MM.1S (cell line): ENCODE measurements at regions not wholly inside any gene's neighbourhood (a gene's known extent, or its start where the extent isn't known, plus 50 kb on each side); places are given as distances from the start of the nearest gene placed in this dataset.

Experiments
- DNase-seq: peaks from one replicate; pipeline ENCODE4 v3.0.0-alpha.2; 2015
- H2AFZ ChIP-seq: fragments of 300-600 bp; sonication (generic); 2 replicates; pipeline ENCODE4 v1.6.0; 2016; ENCODE audit warnings: antibody characterized with exemption, low read length
- H3F3A ChIP-seq: fragments of 300-600 bp; sonication (generic); 2 replicates; pipeline ENCODE4 v1.6.1; 2016; ENCODE audit warnings: mild to moderate bottlenecking, antibody characterized with exemption, low read length, moderate library complexity, mixed read lengths; ENCODE audit not compliant: insufficient read depth
- H3K27ac ChIP-seq: fragments of 300-600 bp; sonication (generic); 2 replicates; pipeline ENCODE4 v1.5.1; 2016; ENCODE audit warnings: mild to moderate bottlenecking, low read length
- H3K27me3 ChIP-seq: fragments of 300-600 bp; sonication (generic); replicated peaks from 2 replicates; pipeline ENCODE4 v1.6.0; 2016; ENCODE audit warnings: low read length; ENCODE audit not compliant: insufficient read depth
- H3K36me3 ChIP-seq: fragments of 300-600 bp; sonication (generic); replicated peaks from 2 replicates; pipeline ENCODE4 v1.6.1; 2016; ENCODE audit warnings: mild to moderate bottlenecking, low read length, mixed read lengths; ENCODE audit not compliant: insufficient read depth
- H3K4me1 ChIP-seq: fragments of 300-600 bp; sonication (generic); 2 replicates; pipeline ENCODE4 v1.6.1; 2016; ENCODE audit warnings: low read length, mixed read lengths
- H3K4me2 ChIP-seq: fragments of 300-600 bp; sonication (generic); 2 replicates; pipeline ENCODE4 v1.6.0; 2016; ENCODE audit warnings: low read depth, low read length
- H3K4me3 ChIP-seq: fragments of 300-600 bp; sonication (generic); 2 replicates; pipeline ENCODE4 v1.5.1; 2016; ENCODE audit warnings: low read length, mixed read lengths
- H3K79me2 ChIP-seq: fragments of 300-600 bp; sonication (generic); 2 replicates; pipeline ENCODE4 v1.6.1; 2016; ENCODE audit warnings: mixed run types, low read length, mixed read lengths
- H3K9ac ChIP-seq: fragments of 300-600 bp; sonication (generic); 2 replicates; pipeline ENCODE4 v1.6.1; 2016; ENCODE audit warnings: low read length, mixed read lengths
- H3K9me2 ChIP-seq: fragments of 300-600 bp; sonication (generic); replicated peaks from 2 replicates; pipeline ENCODE4 v1.6.1; 2016; ENCODE audit warnings: mild to moderate bottlenecking, low read length, mixed read lengths; ENCODE audit not compliant: insufficient read depth
- H3K9me3 ChIP-seq: fragments of 300-600 bp; sonication (generic); replicated peaks from 2 replicates; pipeline ENCODE4 v1.6.1; 2016; ENCODE audit warnings: mild to moderate bottlenecking, low read length, mixed read lengths; ENCODE audit not compliant: insufficient read depth
- H4K20me1 ChIP-seq: fragments of 300-600 bp; sonication (generic); 2 replicates; pipeline ENCODE4 v1.6.1; 2016; ENCODE audit warnings: mild to moderate bottlenecking, low read length, moderate library complexity, mixed read lengths; ENCODE audit not compliant: insufficient read depth
- CTCF ChIP-seq: fragments of 300-600 bp; sonication (generic); IDR thresholded peaks from 2 replicates; pipeline ENCODE4 v1.5.1; 2016; ENCODE audit warnings: antibody characterized with exemption, low read length, mixed read lengths
- EZH2 ChIP-seq: fragments of 300-600 bp; sonication (generic); optimal IDR thresholded peaks from 2 replicates; pipeline ENCODE3; 2017; ENCODE audit warnings: low read depth, mild to moderate bottlenecking, antibody characterized with exemption, low read length, mixed read lengths
- EZH2phosphoT487 ChIP-seq: fragments of 300-600 bp; sonication (generic); IDR thresholded peaks from 2 replicates; pipeline ENCODE4 v1.6.1; 2018; ENCODE audit warnings: antibody characterized with exemption, low read length

GRCh38 chr13:79034341-79034740 lies 371.7 kb downstream of the RBM26 start:
- H3K9ac ChIP-seq: no peak overlapping the region
- no peak for DNase-seq

GRCh38 chr13:79030513-79030912 lies 371.6 kb upstream of the OBI1 start:
- Histone ChIP-seq H3K9me3 (no peaks in the 10 kb centered on the region), H3K27me3 (no peaks in the 10 kb centered on the region), H3F3A (no peaks in the 10 kb centered on the region), H3K79me2 (no peaks in the 10 kb centered on the region), H3K27ac (no peak overlapping the region), H3K9me2 (no peaks in the 10 kb centered on the region), H3K36me3 (no peaks in the 10 kb centered on the region), H3K9ac (no peak overlapping the region), H4K20me1 (no peaks in the 10 kb centered on the region), H3K4me3 (no peak overlapping the region), H2AFZ (no peak overlapping the region), H3K4me2 (no peak overlapping the region), H3K4me1 (no peaks in the 10 kb centered on the region)
- DNase-seq: no peak
- TF ChIP-seq EZH2 (no peak), EZH2phosphoT487 (no peak), CTCF (no peak)

More at GRCh38 chr13:79034341-79034740, 371.7 kb downstream of the RBM26 start:
- no peaks in the 10 kb centered on the region for H3K9me3 ChIP-seq
- H3K4me3 ChIP-seq: no peak overlapping the region
- H3K4me2 ChIP-seq: no peak overlapping the region
- no peak overlapping the region for H2AFZ ChIP-seq
- H3F3A ChIP-seq: no peaks in the 10 kb centered on the region
- no peaks in the 10 kb centered on the region for H3K79me2 ChIP-seq
- H3K36me3 ChIP-seq: no peaks in the 10 kb centered on the region
- no peaks in the 10 kb centered on the region for H4K20me1 ChIP-seq
- H3K4me1 ChIP-seq: no peaks in the 10 kb centered on the region
- TF ChIP-seq EZH2phosphoT487 (no peak), CTCF (no peak)
- H3K27me3 ChIP-seq: no peaks in the 10 kb centered on the region
- no peak overlapping the region for H3K27ac ChIP-seq
- H3K9me2 ChIP-seq: no peaks in the 10 kb centered on the region

GRCh38 chr13:79018166-79018565 lies 359.2 kb upstream of the OBI1 start:
- H3K27ac ChIP-seq: no peak overlapping the region
- H3K9ac ChIP-seq: no peak overlapping the region
- TF ChIP-seq EZH2 (no peak), CTCF (no peak), EZH2phosphoT487 (no peak)
- H3K27me3 ChIP-seq: no peaks in the 10 kb centered on the region
- no peaks in the 10 kb centered on the region for H3K4me1 ChIP-seq
- H4K20me1 ChIP-seq: no peaks in the 10 kb centered on the region
- no peaks in the 10 kb centered on the region for H3K79me2 ChIP-seq
- H3F3A ChIP-seq: no peaks in the 10 kb centered on the region
- no peak for DNase-seq
- H3K4me3 ChIP-seq: no peak overlapping the region
- H3K9me3 ChIP-seq: no peaks in the 10 kb centered on the region
- H3K9me2 ChIP-seq: no peaks in the 10 kb centered on the region
- no peak overlapping the region for H2AFZ ChIP-seq
- H3K36me3 ChIP-seq: no peaks in the 10 kb centered on the region
- H3K4me2 ChIP-seq: no peak overlapping the region
